Stimulated activated CD8-positive, alpha-beta memory T cell treated with anti-CD3 and anti-CD28 coated beads, Interleukin-15, amount 100 ng/mL, for 24 hours (primary cell): ENCODE measurements at regions not wholly inside any gene's neighbourhood (a gene's known extent, or its start where the extent isn't known, plus 50 kb on each side); places are given as distances from the start of the nearest gene placed in this dataset.
"Not testable (repeated sequence)": the region's sequence is repeated elsewhere in the genome, so short reads cannot be mapped to it uniquely, and the experiment has no call there.

Experiments
- DNase-seq: peaks from one replicate; pipeline ENCODE4 v3.0.0-alpha.2; 2020; ENCODE audit warnings: low read depth

DNA sequence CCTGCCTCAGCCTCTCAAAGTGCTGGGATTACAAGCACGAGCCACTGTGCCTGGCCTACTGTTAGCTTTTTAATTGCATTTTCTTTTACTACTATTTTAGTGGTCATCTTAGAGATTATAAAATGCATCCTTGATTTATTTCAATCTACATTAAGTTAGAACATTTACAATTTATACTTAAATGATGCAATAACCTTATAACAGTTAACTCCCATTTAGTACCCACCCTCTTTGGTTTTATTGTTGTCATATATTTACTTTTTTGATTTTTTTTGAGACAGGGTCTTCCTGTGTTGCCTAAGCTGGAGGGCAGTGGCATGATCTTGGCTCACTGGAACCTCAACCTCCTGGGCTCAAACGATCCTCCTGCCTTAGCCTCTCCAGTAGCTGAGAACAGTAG, 77.3 kb downstream of the PPCDC start:
- no peak for DNase-seq

DNA sequence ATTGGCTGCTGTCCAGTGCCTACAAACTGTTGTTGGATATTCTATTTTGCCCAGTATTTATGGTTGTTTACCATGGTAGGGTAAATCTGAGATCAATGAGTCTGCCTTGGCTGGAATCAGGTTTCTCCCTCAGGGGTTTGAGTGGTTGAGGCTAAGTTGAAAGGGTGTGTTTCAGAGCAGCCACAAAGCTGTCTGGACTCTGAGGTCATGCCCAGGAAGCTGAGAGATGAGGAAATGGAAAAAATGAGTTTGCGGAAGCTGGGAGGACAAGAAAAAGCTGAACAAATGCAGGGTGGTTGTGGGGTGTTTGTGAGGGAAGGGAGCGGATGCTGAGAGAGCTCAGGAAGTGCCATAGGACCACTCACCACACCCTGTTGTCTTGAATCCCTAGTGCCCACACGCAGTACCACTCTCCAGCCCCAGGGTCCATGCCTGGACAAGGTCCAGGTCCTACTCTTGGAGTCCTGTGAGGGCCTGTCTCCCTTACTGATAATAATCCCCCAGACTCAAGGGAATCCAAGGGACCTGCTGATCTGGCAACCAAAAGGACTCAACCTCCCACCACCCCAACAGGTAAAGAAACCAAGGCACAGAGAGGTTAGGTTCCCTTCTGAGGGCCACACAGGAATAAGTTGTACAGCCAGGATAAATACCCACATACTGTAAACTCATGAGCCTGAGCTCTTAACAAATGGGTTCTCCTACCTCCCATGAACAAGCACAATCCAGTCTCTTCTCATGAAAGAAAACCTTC, 81.6 kb downstream of the PPCDC start:
- DNase-seq, result no peak

DNA sequence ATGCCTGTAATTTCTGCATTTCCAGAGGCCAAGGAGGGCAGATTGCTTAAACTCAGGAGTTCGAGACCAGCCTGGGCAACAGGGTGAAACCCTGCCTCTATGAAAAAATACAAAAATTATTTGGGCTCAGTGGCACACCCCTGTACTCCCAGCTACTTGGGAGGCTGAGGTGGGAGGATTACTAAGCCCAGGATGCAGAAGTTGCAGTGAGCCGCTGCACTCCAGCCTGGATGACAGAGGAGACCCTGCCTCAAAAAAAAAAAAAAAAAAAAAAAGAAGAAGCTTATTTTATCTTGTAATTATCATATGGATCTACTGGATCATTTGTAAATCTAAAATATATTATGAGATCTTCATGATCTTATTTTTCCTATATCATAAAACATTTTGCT, 84.1 kb downstream of the PPCDC start:
- no peak for DNase-seq

- peak; percentile 26 for DNase-seq
Measured at GRCh38 chr15:75107908-75108838, 84.8 kb downstream of the PPCDC start.

DNA sequence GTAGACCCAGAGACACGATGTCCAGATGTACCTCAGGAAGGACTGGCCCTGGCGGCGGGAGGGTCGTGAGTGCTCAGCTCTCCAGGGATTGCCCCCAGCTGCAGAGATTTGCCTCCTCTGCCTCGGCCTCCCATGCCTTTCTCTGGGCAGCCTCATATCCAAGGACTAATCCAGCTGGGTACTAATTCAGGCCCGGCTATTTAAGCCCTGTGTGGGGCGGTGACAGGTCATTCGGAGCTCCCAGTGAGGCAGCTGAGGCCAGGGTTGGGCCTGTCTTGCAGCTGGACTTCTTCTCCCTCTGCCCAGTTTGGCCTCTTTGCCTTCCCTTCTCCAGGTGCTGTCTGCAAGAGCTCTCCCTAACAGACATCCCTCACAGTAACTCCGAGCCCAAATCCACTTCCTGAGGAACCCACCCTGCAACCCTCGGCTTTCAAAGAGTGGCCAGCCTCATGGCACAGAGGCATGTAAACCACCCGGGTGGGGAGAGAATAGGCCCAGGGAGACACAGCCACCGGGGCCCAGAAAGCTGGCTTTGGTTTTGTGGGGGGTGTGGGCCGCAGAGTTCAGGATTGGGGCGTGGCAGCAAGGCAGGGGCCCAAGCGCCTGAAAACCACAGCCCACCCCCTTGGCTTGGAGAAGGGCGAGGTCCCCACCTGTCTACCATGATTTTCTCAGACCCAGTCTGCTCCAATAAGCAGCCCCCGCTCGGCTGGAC, 85.8 kb downstream of the PPCDC start:
- DNase-seq, result no peak

DNA sequence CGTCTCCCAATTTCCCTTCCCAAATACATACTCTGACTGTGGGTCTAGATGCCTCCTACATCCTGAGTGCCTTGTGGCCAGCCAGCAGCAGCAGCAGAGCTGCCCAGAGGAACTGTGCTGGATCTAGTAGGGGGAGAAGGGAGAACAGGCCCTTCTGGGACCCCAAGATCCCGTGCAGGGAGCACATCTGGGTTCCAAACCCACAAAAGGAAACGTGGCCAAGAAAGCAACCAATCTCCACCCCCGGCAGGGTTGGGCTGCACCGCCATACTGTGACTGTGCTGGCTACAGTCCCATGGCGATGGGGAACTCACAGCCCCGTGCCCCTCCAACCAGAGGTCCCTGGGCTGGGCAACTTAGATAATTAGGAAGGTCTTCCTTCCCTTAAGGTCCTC, 86.3 kb downstream of the PPCDC start:
- DNase-seq, result no peak

GRCh38 chr15:75112278-75112847, 89.0 kb downstream of the PPCDC start:
- DNase-seq, result no peak

DNA sequence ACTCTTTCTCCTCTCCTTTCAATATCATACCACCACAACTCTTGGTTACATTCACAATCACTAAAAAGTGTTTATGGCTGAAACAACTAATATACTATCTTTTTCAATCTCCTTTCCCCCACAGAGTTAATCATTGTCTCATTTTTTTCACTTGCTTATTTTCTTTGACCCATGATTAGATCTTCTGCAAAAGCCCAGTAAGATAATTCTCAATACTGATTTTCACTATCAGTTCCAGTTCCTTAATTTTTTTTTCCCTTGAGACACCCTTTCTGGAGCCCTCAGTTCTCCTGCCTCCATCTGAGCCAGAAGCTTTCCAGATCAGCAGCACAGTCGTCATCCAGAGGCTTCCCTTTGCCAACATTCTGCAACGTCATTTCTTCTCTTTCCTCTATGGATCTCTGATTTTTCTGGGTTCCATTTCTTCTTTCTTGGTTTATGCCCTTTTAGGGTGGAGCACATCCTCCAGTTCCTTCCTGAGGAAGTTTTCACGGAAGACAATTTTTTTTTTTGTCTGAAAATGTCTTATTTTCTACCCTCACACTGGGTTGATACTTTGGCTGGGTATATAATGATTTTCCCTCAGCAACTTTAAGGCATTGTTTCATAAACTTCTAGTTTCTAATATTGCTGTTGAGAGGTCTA, 88.7 kb upstream of the C15orf39 start:
- no peak for DNase-seq

DNA sequence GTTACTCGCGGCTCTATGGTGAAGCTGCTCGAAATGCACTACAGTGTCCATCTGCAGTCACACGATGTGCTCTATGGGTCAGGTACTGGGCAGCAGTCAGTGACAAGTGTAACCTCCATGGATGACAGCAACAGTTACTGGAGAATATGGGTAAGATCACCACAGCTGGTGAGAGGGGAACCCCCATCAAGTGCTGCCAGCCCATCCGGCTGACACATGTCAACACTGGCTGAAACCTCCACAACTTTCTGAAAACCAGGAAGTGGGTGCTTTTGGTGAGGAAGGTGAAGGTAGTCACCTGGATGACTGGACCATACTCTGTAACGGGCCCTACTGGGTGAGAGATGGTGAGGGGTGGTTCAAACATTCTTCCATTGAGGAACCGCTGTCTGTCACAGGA, 87.4 kb upstream of the C15orf39 start:
- DNase-seq, result no peak

GRCh38 chr15:75114796-75115195, 86.9 kb upstream of the C15orf39 start:
- no peak for DNase-seq

DNA sequence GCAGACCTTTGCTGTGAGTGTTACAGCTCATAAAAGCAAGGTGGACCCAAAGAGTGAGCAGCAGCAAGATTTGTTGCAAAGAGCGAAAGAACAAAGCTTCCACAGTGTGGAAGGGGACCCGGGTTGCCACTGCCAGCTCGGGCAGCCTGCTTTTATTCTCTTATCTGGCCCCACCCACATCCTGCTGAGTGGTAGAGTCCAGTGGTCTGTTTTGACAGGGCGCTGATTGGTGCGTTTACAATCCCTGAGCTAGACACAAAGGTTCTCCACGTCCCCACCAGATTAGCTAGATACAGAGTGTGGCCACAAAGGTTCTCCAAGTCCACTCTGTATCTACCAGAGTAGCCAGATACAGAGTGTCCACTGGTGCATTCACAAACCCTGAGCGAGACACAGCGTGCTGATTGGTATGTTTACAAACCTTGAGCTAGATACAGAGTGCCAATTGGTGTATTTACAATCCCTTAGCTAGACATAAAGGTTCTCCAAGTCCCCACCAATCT, 86.2 kb upstream of the C15orf39 start:
- not testable (repeated sequence) for DNase-seq

DNA sequence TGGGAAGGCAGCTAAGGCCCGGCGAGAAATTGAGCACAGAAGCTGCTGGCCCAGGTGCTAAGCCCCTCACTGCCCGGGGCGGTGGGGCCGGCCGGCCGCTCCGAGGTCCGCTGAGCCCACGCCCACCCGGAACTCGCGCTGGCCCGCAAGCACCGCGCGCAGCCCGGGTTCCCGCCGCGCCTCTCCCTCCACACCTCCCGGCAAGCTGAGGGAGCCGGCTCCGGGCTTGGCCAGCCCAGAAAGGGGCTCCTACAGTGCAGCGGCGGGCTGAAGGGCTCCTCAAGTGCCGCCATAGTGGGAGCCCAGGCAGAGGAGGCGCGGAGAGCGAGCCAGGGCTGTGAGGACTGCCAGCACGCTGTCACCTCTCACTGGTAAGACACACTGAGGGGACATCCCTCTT, 85.5 kb upstream of the C15orf39 start:
- not testable (repeated sequence) for DNase-seq

DNA sequence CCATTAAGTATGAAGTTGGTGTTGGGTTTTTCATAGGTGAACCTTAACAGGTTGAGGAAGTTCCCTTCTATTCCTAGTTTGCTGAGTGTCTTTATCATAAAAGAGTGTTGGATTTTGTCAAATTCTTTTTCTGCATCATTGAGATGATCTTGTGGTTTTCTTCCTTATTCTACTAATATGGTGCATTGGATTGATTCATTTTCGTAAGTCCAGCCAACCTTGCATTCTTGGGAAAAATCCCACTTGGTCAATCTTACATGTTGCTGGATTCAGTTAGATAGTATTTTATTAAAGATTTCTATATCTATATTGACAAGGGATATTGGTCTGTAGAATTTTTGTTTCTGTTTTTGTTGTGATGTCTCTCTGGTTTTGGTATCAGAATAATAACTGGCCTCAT, 83.7 kb upstream of the C15orf39 start:
- no peak for DNase-seq

DNA sequence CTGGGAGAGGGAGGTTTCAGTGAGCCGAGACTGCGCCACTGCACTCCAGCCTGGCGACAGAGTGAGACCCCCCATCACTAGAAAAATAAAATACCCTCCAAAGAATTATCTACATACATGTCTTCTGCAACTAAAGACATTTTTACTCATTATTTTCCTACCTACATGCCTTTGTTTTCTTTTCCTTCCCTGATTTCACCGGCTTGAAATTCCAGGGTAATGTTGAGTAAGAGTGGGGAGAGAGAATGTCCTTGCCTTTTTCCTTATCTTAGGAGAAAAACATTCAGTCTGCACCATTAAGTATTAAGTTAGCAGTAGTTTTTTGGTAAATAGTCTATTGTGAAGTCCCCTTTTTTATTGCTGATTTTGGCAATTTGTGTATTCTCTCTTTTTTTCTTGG, 82.4 kb upstream of the C15orf39 start:
- DNase-seq, result not testable (repeated sequence)

- DNase-seq, result no peak
Measured at GRCh38 chr15:75121491-75121890, 80.2 kb upstream of the C15orf39 start.

- DNase-seq, result no peak
Measured at GRCh38 chr15:75123395-75123794, 78.3 kb upstream of the C15orf39 start.

GRCh38 chr15:75124278-75124677, 77.4 kb upstream of the C15orf39 start:
- not testable (repeated sequence) for DNase-seq

- no peak for DNase-seq
Measured at GRCh38 chr15:75125935-75126334, 75.7 kb upstream of the C15orf39 start.

DNA sequence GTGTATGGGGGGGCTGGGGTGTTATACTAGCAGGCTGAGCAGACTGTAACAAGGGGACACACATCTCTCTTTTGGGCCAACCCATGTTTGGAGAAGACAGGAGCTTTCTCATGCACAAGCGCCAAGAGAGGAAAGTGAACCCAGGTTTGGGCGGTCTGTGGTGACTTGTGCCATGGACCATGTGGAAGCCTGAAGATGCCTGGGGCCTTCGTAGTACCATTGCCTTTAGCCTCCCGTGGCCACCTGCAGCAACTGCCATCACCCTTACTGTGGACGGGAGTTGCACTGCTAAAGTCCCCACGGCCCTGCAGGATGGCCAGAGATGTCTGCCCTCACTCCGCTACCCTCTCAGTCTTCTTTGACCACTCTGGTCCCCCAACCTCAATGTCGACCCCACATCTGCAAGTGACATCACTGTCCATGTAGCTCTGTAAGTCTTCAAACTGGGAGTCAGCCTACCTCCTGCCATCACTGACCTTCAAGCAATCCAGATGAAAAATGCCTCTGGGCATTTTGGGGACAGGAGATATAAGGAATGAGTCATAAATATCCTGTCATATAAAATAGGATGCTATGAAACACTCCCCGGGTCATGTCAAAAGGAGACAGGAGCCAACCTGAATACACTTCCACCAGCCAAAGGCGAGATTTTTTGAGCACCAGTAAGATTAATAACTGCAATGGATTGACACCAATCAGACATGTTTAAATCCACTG, 74.7 kb upstream of the C15orf39 start:
- no peak for DNase-seq

GRCh38 chr15:75129788-75130187, 71.9 kb upstream of the C15orf39 start:
- DNase-seq, result no peak

GRCh38 chr15:75131269-75131643, 70.4 kb upstream of the C15orf39 start:
- no peak for DNase-seq
